HFFc6 (cell line): ENCODE measurements at regions not wholly inside any gene's neighbourhood (a gene's known extent, or its start where the extent isn't known, plus 50 kb on each side); places are given as distances from the start of the nearest gene placed in this dataset.

ENCODE experiments used
- DNase-seq: peaks from one replicate; pipeline ENCODE4 v3.0.0-alpha.2; 2018
- H3K27ac Mint-ChIP-seq: 2 replicates; pipeline ENCODE4 v1.8.0; 2020; ENCODE audit warnings: mild to moderate bottlenecking, mixed read lengths
- H3K27me3 Mint-ChIP-seq: 2 replicates; pipeline ENCODE4 v1.8.0; 2021; ENCODE audit warnings: mild to moderate bottlenecking, moderate library complexity, mixed read lengths; ENCODE audit not compliant: insufficient read depth
- H3K36me3 Mint-ChIP-seq: 2 replicates; pipeline ENCODE4 v1.8.0; 2021; ENCODE audit warnings: low read depth, mixed read lengths
- H3K4me1 Mint-ChIP-seq: 2 replicates; pipeline ENCODE4 v1.8.0; 2020; ENCODE audit warnings: low read depth, mixed read lengths
- H3K4me3 Mint-ChIP-seq: 2 replicates; pipeline ENCODE4 v1.8.0; 2020; ENCODE audit warnings: mild to moderate bottlenecking, moderate library complexity, mixed read lengths
- H3K9me3 Mint-ChIP-seq: 2 replicates; pipeline ENCODE4 v1.8.0; 2020; ENCODE audit warnings: mild to moderate bottlenecking, mixed read lengths
- CTCF ChIP-seq: fragments of 200-600 bp; sonication (generic); IDR thresholded peaks from 2 replicates; pipeline ENCODE4 v1.5.0; 2021; ENCODE audit warnings: antibody characterized with exemption, mild to moderate bottlenecking

- Mint-ChIP-seq H3K36me3 (no peaks in the 10 kb centered on the region; the same call in 1 of the 2 replicates), H3K9me3 (peaks cover 23% of the 10 kb centered on the region), H3K4me3 (no peak overlapping the region), H3K4me1 (no peaks in the 10 kb centered on the region), H3K27ac (no peak overlapping the region), H3K27me3 (no peaks in the 10 kb centered on the region; the same call in none of the 2 replicates)
- TF ChIP-seq CTCF, result no peak
- DNase-seq, result no peak
Observed at GRCh38 chr20:60754856-60755255, 497.2 kb upstream of the CDH4 start.

GRCh38 chr20:60759651-60760050 lies 492.4 kb upstream of the CDH4 start:
- DNase-seq, result no peak
- TF ChIP-seq CTCF, result no peak
- H3K27ac Mint-ChIP-seq, result no peak overlapping the region
- H3K9me3 Mint-ChIP-seq, result peaks cover 15% of the 10 kb centered on the region
- H3K4me3 Mint-ChIP-seq, result no peak overlapping the region
- H3K36me3 Mint-ChIP-seq, result no peaks in the 10 kb centered on the region
- no peaks in the 10 kb centered on the region for H3K4me1 Mint-ChIP-seq
- no peaks in the 10 kb centered on the region for H3K27me3 Mint-ChIP-seq

GRCh38 chr20:60760256-60761000 lies 491.6 kb upstream of the CDH4 start:
- Mint-ChIP-seq H3K27me3 (no peaks in the 10 kb centered on the region), H3K9me3 (peaks cover 15% of the 10 kb centered on the region), H3K27ac (no peak overlapping the region), H3K36me3 (no peaks in the 10 kb centered on the region), H3K4me1 (no peaks in the 10 kb centered on the region), H3K4me3 (peak overlapping the region; percentile 7; the same call in 1 of the 2 replicates)
- TF ChIP-seq CTCF, result no peak
- no peak for DNase-seq

GRCh38 chr20:60761056-60761455 lies 491.0 kb upstream of the CDH4 start:
- H3K9me3 Mint-ChIP-seq, result peaks cover 15% of the 10 kb centered on the region
- H3K4me1 Mint-ChIP-seq, result no peaks in the 10 kb centered on the region
- no peak overlapping the region for H3K27ac Mint-ChIP-seq
- no peak for DNase-seq
- H3K4me3 Mint-ChIP-seq, result no peak overlapping the region; the same call in 1 of the 2 replicates
- H3K36me3 Mint-ChIP-seq, result no peaks in the 10 kb centered on the region
- TF ChIP-seq CTCF, result no peak
- H3K27me3 Mint-ChIP-seq, result no peaks in the 10 kb centered on the region

GRCh38 chr20:60762386-60762785 lies 489.7 kb upstream of the CDH4 start:
- Mint-ChIP-seq H3K4me3 (no peak overlapping the region), H3K36me3 (no peaks in the 10 kb centered on the region), H3K27ac (no peak overlapping the region), H3K9me3 (peaks cover 17% of the 10 kb centered on the region), H3K4me1 (no peaks in the 10 kb centered on the region), H3K27me3 (no peaks in the 10 kb centered on the region; the same call in 1 of the 2 replicates)
- no peak for TF ChIP-seq CTCF
- DNase-seq, result no peak
